ENCODE measurements at regions not wholly inside any gene's neighbourhood (a gene's known extent, or its start where the extent isn't known, plus 50 kb on each side); places are given as distances from the start of the nearest gene placed in this dataset.
"Not testable (repeated sequence)": the region's sequence is repeated elsewhere in the genome, so short reads cannot be mapped to it uniquely, and the experiment has no call there.

DNA sequence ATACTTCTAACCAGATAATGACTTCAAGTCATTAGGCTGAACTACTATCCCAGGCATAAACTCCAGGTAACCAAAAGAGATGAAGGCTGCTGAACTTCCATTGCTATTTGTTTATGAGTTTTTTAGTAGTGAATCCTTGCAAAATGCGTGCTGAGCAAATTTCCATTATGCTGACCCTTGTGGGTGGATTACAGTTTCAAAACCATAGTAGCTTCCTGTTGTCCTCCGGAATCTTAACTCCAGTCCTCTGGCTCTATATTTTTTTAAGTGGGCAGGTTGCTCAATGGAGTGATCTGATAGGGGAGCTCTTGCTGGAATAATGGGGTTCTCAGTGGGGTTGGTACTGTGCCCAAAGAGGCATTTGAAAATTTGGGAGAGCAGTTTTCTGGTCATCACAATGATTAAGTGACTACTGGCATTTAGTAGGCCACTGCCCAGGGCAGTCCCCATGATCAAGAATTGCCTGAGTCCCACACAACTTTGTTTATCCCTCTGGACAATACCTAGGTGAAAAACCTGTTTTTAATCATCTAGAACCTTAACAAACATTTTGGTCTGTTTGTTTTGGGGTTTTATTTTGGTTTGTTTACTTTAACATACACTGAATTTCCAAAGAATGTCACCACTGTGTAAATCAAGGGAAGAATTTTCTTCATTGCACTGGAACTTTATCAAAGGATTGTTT, 302.3 kb upstream of the GATB start:
- DNase-seq (no peak), ATAC-seq (no peak)
- TF ChIP-seq, protein P1, sequence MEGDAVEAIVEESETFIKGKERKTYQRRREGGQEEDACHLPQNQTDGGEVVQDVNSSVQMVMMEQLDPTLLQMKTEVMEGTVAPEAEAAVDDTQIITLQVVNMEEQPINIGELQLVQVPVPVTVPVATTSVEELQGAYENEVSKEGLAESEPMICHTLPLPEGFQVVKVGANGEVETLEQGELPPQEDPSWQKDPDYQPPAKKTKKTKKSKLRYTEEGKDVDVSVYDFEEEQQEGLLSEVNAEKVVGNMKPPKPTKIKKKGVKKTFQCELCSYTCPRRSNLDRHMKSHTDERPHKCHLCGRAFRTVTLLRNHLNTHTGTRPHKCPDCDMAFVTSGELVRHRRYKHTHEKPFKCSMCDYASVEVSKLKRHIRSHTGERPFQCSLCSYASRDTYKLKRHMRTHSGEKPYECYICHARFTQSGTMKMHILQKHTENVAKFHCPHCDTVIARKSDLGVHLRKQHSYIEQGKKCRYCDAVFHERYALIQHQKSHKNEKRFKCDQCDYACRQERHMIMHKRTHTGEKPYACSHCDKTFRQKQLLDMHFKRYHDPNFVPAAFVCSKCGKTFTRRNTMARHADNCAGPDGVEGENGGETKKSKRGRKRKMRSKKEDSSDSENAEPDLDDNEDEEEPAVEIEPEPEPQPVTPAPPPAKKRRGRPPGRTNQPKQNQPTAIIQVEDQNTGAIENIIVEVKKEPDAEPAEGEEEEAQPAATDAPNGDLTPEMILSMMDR (IDR thresholded peaks at IDR 0.05), result no peak
- Histone ChIP-seq H3K36me3 (ENCODE audit: low read depth) (no peaks in the 10 kb centered on the region), H3K4me3 (no peak overlapping the region), H3K9me3 (peaks cover 2% of the 10 kb centered on the region), H3K4me1 (ENCODE audit: low read depth) (peaks cover 6% of the 10 kb centered on the region)
- intact Hi-C loops (cut with DNase I, micrococcal nuclease), result no loop called here

DNA sequence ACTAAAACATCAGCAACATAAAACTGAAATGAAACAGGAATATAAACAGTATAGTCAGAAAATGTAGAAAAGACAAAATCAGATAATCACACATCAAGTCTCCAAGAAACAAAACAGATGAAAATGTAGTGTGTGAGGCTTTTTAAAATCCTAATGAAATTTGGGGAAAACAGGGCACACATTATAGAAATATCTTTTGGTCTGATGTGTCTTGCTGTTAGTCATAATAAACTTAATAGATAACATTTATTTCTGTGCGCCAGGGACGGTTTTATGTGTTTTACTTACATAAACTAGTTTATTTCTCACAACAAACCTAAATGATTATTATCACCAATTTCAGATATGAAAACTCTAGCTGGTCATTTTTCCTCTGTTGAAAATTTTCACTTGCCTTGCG, 293.9 kb upstream of the GATB start:
- no peak for DNase-seq
- H3K36me3 ChIP-seq (ENCODE audit: low read depth), result no peaks in the 10 kb centered on the region
- peaks cover 10% of the 10 kb centered on the region for H3K9me3 ChIP-seq
- ATAC-seq, result no peak
- intact Hi-C loops (cut with DNase I, micrococcal nuclease), result no loop called here
- no peaks in the 10 kb centered on the region for H3K4me1 ChIP-seq (ENCODE audit: low read depth)
- no peak overlapping the region for H3K4me3 ChIP-seq
- TF ChIP-seq, protein P1 (IDR thresholded peaks at IDR 0.05), result no peak

DNA sequence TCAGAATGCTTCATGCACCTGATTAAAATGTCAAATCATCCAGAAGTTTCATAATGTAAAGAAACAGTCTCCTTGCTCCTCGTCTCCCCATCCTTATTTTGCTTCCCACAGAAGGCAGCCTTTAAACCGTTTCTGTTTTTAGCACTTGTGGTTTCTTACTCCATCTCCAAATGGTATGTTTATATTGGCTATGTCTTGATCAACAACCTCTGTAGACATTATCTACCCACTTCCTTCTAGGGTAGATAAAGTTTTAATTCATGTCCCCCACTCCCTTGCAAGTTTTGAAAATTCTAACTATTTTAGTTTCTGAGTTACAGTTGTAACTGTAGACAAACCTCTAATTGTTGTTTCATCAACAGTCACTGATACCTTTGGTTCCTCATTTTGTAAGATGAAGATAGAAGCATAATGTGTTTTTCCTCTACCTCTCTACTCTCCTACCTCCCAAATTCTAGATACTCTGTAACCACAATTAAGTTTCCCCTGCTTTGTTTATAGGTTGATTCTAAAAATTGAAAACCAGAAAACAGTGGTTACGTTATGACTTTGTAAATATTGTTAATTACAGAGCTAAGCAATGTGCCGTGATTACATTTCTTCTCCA, 291.7 kb upstream of the GATB start:
- Histone ChIP-seq H3K4me3 (no peak overlapping the region), H3K36me3 (ENCODE audit: low read depth) (no peaks in the 10 kb centered on the region), H3K4me1 (ENCODE audit: low read depth) (no peaks in the 10 kb centered on the region), H3K9me3 (peaks cover 6% of the 10 kb centered on the region)
- no peak for ATAC-seq
- TF ChIP-seq, protein P1 (IDR thresholded peaks at IDR 0.05), result no peak
- DNase-seq, result no peak
- intact Hi-C loops (cut with DNase I, micrococcal nuclease), result no loop called here

DNA sequence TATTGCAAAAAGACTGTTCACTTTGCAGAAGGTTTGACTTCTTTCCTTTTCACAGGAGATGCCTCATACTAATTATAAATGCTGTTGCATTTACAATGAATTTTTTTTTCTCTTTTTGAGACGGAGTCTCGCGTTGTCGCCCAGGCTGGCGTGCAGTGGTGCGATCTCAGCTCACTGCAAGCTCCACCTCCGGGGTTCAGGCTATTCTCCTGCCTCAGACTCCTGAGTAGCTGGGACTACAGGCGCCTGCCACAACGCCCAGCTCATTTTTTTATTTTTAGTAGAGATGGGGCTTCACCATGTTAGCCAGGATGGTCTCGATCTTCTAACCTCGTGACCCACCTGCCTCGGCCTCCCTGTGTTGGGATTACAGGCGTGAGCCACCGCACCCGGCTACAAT, 290.5 kb upstream of the GATB start:
- H3K9me3 ChIP-seq; H3K36me3 ChIP-seq (ENCODE audit: low read depth); H3K4me3 ChIP-seq; H3K4me1 ChIP-seq (ENCODE audit: low read depth); intact Hi-C loops (cut with DNase I, micrococcal nuclease); ATAC-seq; DNase-seq: not testable (repeated sequence)

DNA sequence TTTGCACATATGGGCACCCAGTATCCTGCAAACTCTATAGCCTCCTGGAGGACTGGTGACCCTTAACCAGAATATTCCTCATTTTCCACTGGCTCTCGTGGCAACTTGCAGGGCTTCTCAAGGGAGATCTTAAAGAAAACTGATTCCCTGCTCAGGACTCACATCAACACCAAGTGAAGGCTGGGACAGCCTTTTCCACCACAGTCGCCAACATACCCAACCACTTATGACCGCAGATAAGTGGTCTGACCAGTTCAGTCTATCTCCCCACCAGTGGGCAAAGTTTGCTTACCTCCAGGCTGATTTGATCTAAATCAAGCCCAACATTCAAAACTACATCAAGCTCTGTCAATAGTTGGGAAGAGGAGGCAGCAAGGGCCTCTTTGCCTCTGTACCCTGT, 289.3 kb upstream of the GATB start:
- intact Hi-C loops (cut with DNase I, micrococcal nuclease), result no loop called here
- DNase-seq (no peak), ATAC-seq (no peak)

DNA sequence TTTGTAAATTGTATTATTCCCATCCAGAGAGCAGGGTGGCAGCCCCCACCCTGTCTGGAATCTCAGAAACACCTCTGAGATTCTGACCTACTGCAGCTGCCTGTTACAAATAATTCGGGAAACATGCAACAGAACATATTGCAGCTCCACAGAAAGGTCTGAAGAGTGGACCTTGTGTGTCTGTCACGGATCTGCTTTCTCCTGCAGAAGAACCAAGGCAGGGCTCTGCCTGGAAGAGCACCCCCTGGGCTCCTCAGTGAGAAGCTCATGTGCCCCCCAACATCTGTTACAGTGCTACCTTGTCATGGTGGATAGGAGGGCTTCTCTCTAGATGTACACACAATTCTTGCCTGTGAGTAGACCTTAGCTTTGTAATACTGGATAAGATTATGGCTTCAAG, 286.6 kb upstream of the GATB start:
- ATAC-seq (no peak), DNase-seq (no peak)
- no peaks in the 10 kb centered on the region for H3K36me3 ChIP-seq (ENCODE audit: low read depth)
- peaks cover 7% of the 10 kb centered on the region for H3K4me1 ChIP-seq (ENCODE audit: low read depth)
- intact Hi-C loops (cut with DNase I, micrococcal nuclease), result no loop called here
- TF ChIP-seq, protein P1 (IDR thresholded peaks at IDR 0.05), result no peak
- peaks cover 3% of the 10 kb centered on the region for H3K9me3 ChIP-seq
- H3K4me3 ChIP-seq, result no peak overlapping the region

More for the DNA sequence above, 289.3 kb upstream of the GATB start:
- peaks cover 7% of the 10 kb centered on the region for H3K4me1 ChIP-seq (ENCODE audit: low read depth)
- no peaks in the 10 kb centered on the region for H3K9me3 ChIP-seq
- no peaks in the 10 kb centered on the region for H3K36me3 ChIP-seq (ENCODE audit: low read depth)
- TF ChIP-seq, protein P1 (IDR thresholded peaks at IDR 0.05), result no peak
- H3K4me3 ChIP-seq, result no peak overlapping the region
